H9 (cell line): ENCODE measurements at regions not wholly inside any gene's neighbourhood (a gene's known extent, or its start where the extent isn't known, plus 50 kb on each side); places are given as distances from the start of the nearest gene placed in this dataset.

Experiments used
- DNase-seq: peaks from one replicate; pipeline ENCODE4 v3.0.0-alpha.2; 2017
- H2AFZ ChIP-seq: one replicate; pipeline ENCODE4 v1.6.1; 2013; ENCODE audit warnings: mild to moderate bottlenecking, low read length, control low read depth, moderate library complexity
- H2AK5ac ChIP-seq: 2 replicates; pipeline ENCODE4 v1.6.1; 2013; ENCODE audit warnings: low read length, control low read depth, mixed read lengths; ENCODE audit not compliant: insufficient read length
- H2BK120ac ChIP-seq: one replicate; pipeline ENCODE4 v1.6.1; 2013; ENCODE audit warnings: low read depth, mild to moderate bottlenecking, low read length, control low read depth, inconsistent platforms; ENCODE audit not compliant: poor library complexity, severe bottlenecking
- H2BK12ac ChIP-seq: 2 replicates; pipeline ENCODE4 v1.6.1; 2013; ENCODE audit warnings: low read length, control low read depth, mixed read lengths, low read depth; ENCODE audit not compliant: insufficient read length
- H2BK15ac ChIP-seq: 2 replicates; pipeline ENCODE4 v1.6.1; 2013; ENCODE audit warnings: low read depth, low read length, control low read depth
- H2BK20ac ChIP-seq: one replicate; pipeline ENCODE4 v1.6.1; 2013; ENCODE audit warnings: low read depth, mild to moderate bottlenecking, low read length, control low read depth, inconsistent platforms; ENCODE audit not compliant: poor library complexity, severe bottlenecking
- H2BK5ac ChIP-seq: 2 replicates; pipeline ENCODE4 v1.6.1; 2013; ENCODE audit warnings: low read length, control low read depth, mixed read lengths; ENCODE audit not compliant: insufficient read length
- H3K14ac ChIP-seq: 2 replicates; pipeline ENCODE4 v1.6.1; 2013; ENCODE audit warnings: low read length, control low read depth; ENCODE audit not compliant: insufficient read depth
- H3K18ac ChIP-seq: 2 replicates; pipeline ENCODE4 v1.6.1; 2013; ENCODE audit warnings: low read depth, mild to moderate bottlenecking, mixed read lengths, low read length, control low read depth; ENCODE audit not compliant: insufficient read length
- H3K23ac ChIP-seq: 2 replicates; pipeline ENCODE4 v1.6.1; 2013; ENCODE audit warnings: low read length, control low read depth, mixed read lengths, low read depth; ENCODE audit not compliant: insufficient read length
- H3K23me2 ChIP-seq: 2 replicates; pipeline ENCODE4 v1.6.1; 2013; ENCODE audit warnings: low read depth, mild to moderate bottlenecking, mixed read lengths, low read length, control low read depth; ENCODE audit not compliant: insufficient read length, poor library complexity, severe bottlenecking
- H3K27ac ChIP-seq: 2 replicates; pipeline ENCODE4 v1.5.1; 2013; ENCODE audit warnings: low read length, control low read depth, mixed read lengths, low read depth; ENCODE audit not compliant: insufficient read length
- H3K27me3 ChIP-seq: 2 replicates; pipeline ENCODE4 v1.6.1; 2013; ENCODE audit warnings: low read length, control low read depth, inconsistent platforms; ENCODE audit not compliant: insufficient read depth
- H3K4ac ChIP-seq: 2 replicates; pipeline ENCODE4 v1.6.1; 2013; ENCODE audit warnings: low read depth, mild to moderate bottlenecking, control low read depth, inconsistent platforms, low read length, moderate library complexity
- H3K4me1 ChIP-seq: 2 replicates; pipeline ENCODE4 v1.6.1; 2013; ENCODE audit warnings: low read length, control low read depth, inconsistent platforms; ENCODE audit not compliant: insufficient read depth
- H3K4me2 ChIP-seq: 2 replicates; pipeline ENCODE4 v1.6.1; 2013; ENCODE audit warnings: low read length, control low read depth, mixed read lengths; ENCODE audit not compliant: insufficient read length, insufficient read depth
- H3K56ac ChIP-seq: 2 replicates; pipeline ENCODE4 v1.6.1; 2013; ENCODE audit warnings: low read depth, mild to moderate bottlenecking, mixed read lengths, low read length, control low read depth; ENCODE audit not compliant: insufficient read length
- H3K79me1 ChIP-seq: 2 replicates; pipeline ENCODE4 v1.6.1; 2013; ENCODE audit warnings: low read depth, mild to moderate bottlenecking, moderate library complexity, low read length, control low read depth, inconsistent platforms; ENCODE audit not compliant: insufficient read depth, poor library complexity, severe bottlenecking
- H3K79me2 ChIP-seq: 2 replicates; pipeline ENCODE4 v1.6.1; 2013; ENCODE audit warnings: low read length, control low read depth, inconsistent platforms; ENCODE audit not compliant: insufficient read depth
- H3K9ac ChIP-seq: 2 replicates; pipeline ENCODE4 v1.6.1; 2013; ENCODE audit warnings: low read length, control low read depth, mixed read lengths; ENCODE audit not compliant: insufficient read length; ENCODE audit errors: extremely low read depth
- H3K9me3 ChIP-seq: one replicate; pipeline ENCODE4 v1.6.1; 2013; ENCODE audit warnings: low read depth, low read length, inconsistent platforms; ENCODE audit not compliant: control insufficient read depth
- H3T11ph ChIP-seq: one replicate; pipeline ENCODE4 v1.6.1; 2013; ENCODE audit warnings: mild to moderate bottlenecking, low read length, control low read depth, inconsistent platforms
- H4K20me1 ChIP-seq: one replicate; pipeline ENCODE4 v1.6.1; 2013; ENCODE audit not compliant: control insufficient read depth, insufficient read length, insufficient read depth
- H4K5ac ChIP-seq: 2 replicates; pipeline ENCODE4 v1.6.1; 2013; ENCODE audit warnings: low read depth, mild to moderate bottlenecking, mixed read lengths, low read length, control low read depth; ENCODE audit not compliant: insufficient read length
- H4K8ac ChIP-seq: replicated peaks from 2 replicates; pipeline ENCODE4 v1.6.1; 2013; ENCODE audit warnings: low read length, control low read depth, mixed read lengths, low read depth; ENCODE audit not compliant: insufficient read length
- H4K91ac ChIP-seq: 2 replicates; pipeline ENCODE4 v1.6.1; 2013; ENCODE audit warnings: low read depth, mild to moderate bottlenecking, moderate library complexity, mixed read lengths, low read length, control low read depth; ENCODE audit not compliant: insufficient read length
- H3K27ac Mint-ChIP-seq, 3 experiments: 2 replicates in 2 of 3; 3 replicates in 1 of 3; pipeline ENCODE4 v1.8.0; 2020 to 2021; ENCODE audit warnings: mixed read lengths in 3 of 3, mild to moderate bottlenecking in 1 of 3, moderate library complexity in 1 of 3
- H3K27me3 Mint-ChIP-seq: 2 replicates; pipeline ENCODE4 v1.8.0; 2021; ENCODE audit warnings: low read depth, mild to moderate bottlenecking, moderate library complexity, mixed read lengths
- H3K36me3 Mint-ChIP-seq, 3 experiments: 2 replicates in 2 of 3; 3 replicates in 1 of 3; pipeline ENCODE4 v1.8.0; 2020 to 2021; ENCODE audit warnings: low read depth in 3 of 3, mixed read lengths in 3 of 3; ENCODE audit not compliant: insufficient read depth in 1 of 3
- H3K4me1 Mint-ChIP-seq, 2 experiments: 2 replicates each; pipeline ENCODE4 v1.8.0; 2020; ENCODE audit warnings: mixed read lengths in 2 of 2
- H3K4me3 Mint-ChIP-seq, 2 experiments: 2 replicates in 1 of 2; 3 replicates in 1 of 2; pipeline ENCODE4 v1.8.0; 2020 to 2021; ENCODE audit warnings: mild to moderate bottlenecking in 2 of 2, mixed read lengths in 2 of 2, moderate library complexity in 1 of 2
- H3K9me3 Mint-ChIP-seq, 2 experiments: 2 replicates in 1 of 2; 3 replicates in 1 of 2; pipeline ENCODE4 v1.8.0; 2020; ENCODE audit warnings: mild to moderate bottlenecking in 2 of 2, mixed read lengths in 2 of 2, moderate library complexity in 1 of 2
- CTCF ChIP-seq: fragments of 200-600 bp; sonication (generic); conservative IDR thresholded peaks from 3 replicates; pipeline ENCODE4 v1.8.0; 2021; ENCODE audit warnings: antibody characterized with exemption, mild to moderate bottlenecking
- WGBS: extraction: QIAGEN DNeasy Blood & Tissue Kit; methylation state at CpG from one replicate; pipeline ENCODE4 v1.1.7; 2013; ENCODE audit warnings: missing lambda C conversion rate, low lambda C conversion rate, mixed read lengths; ENCODE audit not compliant: insufficient read length; ENCODE audit errors: extremely low coverage; 5-methylcytosine and 5-hydroxymethylcytosine counted together

DNA sequence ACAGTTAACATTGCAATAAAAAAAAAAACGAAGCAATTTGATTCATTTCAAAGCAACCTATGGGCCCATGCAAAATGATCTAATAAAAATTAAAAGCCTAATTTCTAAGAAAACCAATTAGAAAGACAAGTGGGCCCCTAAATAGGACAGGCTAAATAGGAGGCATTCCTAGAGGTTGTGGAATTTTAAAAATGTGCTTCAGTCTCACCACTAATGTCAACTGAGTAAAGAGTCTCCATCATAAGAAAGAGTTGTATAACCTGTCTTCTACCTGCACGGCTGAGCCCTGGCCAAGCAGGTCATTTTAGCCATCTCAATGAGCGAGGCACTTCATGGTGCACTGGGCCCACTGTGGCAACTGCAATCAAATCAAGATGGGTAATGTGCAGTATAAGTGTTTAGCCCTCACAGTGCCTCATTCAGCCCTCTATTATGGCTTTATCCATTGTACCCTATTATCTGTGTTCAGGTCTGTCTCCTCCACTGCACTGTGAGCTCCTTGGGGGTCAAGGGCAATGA is 76.4 kb downstream of the PRSS23 start:
- H3K4me1 ChIP-seq, result peaks cover 3% of the 10 kb centered on the region; the same call in 1 of the 2 replicates
- H2AFZ ChIP-seq, result no peak overlapping the region
- no peak overlapping the region for H2BK5ac ChIP-seq
- WGBS, result no CpG with 5 or more reads among the region's 3 CpGs
- H3K9ac ChIP-seq, result no peak overlapping the region
- H2BK20ac ChIP-seq, result no peak overlapping the region
- H4K5ac ChIP-seq, result no peak overlapping the region
- peaks cover 17 to 19% of the 10 kb centered on the region in 2 experiments; a peak in 4 of 5 replicates for H3K9me3 Mint-ChIP-seq
- H3K4me2 ChIP-seq, result no peak overlapping the region
- no peak overlapping the region for H3T11ph ChIP-seq
- H2BK12ac ChIP-seq, result no peak overlapping the region
- H3K27me3 Mint-ChIP-seq, result peaks cover 1% of the 10 kb centered on the region
- no peaks in the 10 kb centered on the region for H3K23me2 ChIP-seq
- no peak overlapping the region for H3K4ac ChIP-seq
- H3K27ac Mint-ChIP-seq, result no peak overlapping the region
- H2AK5ac ChIP-seq, result no peak overlapping the region
- H3K36me3 Mint-ChIP-seq, result peaks cover 2 to 19% (median 5%) of the 10 kb centered on the region in 3 experiments; a peak in 5 of 7 replicates
- no peak overlapping the region for H3K27ac ChIP-seq
- H4K91ac ChIP-seq, result no peak overlapping the region
- no peak for TF ChIP-seq CTCF
- no peak overlapping the region for H3K4me3 Mint-ChIP-seq
- no peaks in the 10 kb centered on the region for H3K9me3 ChIP-seq
- H4K20me1 ChIP-seq, result no peaks in the 10 kb centered on the region
- no peak overlapping the region for H4K8ac ChIP-seq
- H3K23ac ChIP-seq, result no peak overlapping the region
- no peak overlapping the region for H3K14ac ChIP-seq
- no peaks in the 10 kb centered on the region for H3K79me2 ChIP-seq
- H2BK15ac ChIP-seq, result no peak overlapping the region
- H3K56ac ChIP-seq, result no peak overlapping the region
- no peaks in the 10 kb centered on the region for H3K27me3 ChIP-seq
- H3K79me1 ChIP-seq, result no peaks in the 10 kb centered on the region
- DNase-seq, result no peak
- peaks cover 3% of the 10 kb centered on the region in 2 experiments; a peak in 1 of 4 replicates for H3K4me1 Mint-ChIP-seq
- no peak overlapping the region for H2BK120ac ChIP-seq
- H3K18ac ChIP-seq, result no peak overlapping the region
